ENCODE measurements at regions not wholly inside any gene's neighbourhood (a gene's known extent, or its start where the extent isn't known, plus 50 kb on each side); places are given as distances from the start of the nearest gene placed in this dataset.

- TF ChIP-seq POLR2A (IDR thresholded peaks at IDR 0.05; ENCODE audit: borderline replicate concordance, extremely low read depth, insufficient read depth, insufficient read length): no peak
- TF ChIP-seq CEBPB (IDR thresholded peaks at IDR 0.05; ENCODE audit: low read depth): no peak
- TF ChIP-seq ZFX (IDR thresholded peaks at IDR 0.05): no peak
- TF ChIP-seq CTCF (IDR thresholded peaks at IDR 0.05 in 2 of 3, conservative IDR thresholded peaks at IDR 0.05 in 1 of 3; ENCODE audit: borderline replicate concordance in 1 of 3, insufficient read depth in 1 of 3, low read depth in 2 of 3, low read length in 2 of 3): no peak
These were observed 77.3 kb upstream of the NEK7 start for GRCh38 chr1:198079432-198079951.
